T-helper 2 cell treated with Interferon-gamma antibody and Interleukin-4, amounts not matched to agents 5 μg/mL and 100 μg/mL, for 36 hours (primary cell): ENCODE measurements at regions not wholly inside any gene's neighbourhood (a gene's known extent, or its start where the extent isn't known, plus 50 kb on each side); places are given as distances from the start of the nearest gene placed in this dataset.
A peak's percentile ranks its signal among the peaks of the same experiment; 100 is the strongest.
"Not testable (repeated sequence)": the region's sequence is repeated elsewhere in the genome, so short reads cannot be mapped to it uniquely, and the experiment has no call there.

Source experiments
- DNase-seq: peaks from one replicate; pipeline ENCODE4 v3.0.0; 2021; ENCODE audit warnings: low spot score
- H3K27ac Mint-ChIP-seq: one replicate; pipeline ENCODE4 v1.8.0; 2021; ENCODE audit warnings: mild to moderate bottlenecking, mixed read lengths
- H3K27me3 Mint-ChIP-seq: one replicate; pipeline ENCODE4 v1.8.0; 2021; ENCODE audit warnings: low read depth, mixed read lengths
- H3K36me3 Mint-ChIP-seq: one replicate; pipeline ENCODE4 v1.8.0; 2021; ENCODE audit warnings: low read depth, mixed read lengths
- H3K4me1 Mint-ChIP-seq: one replicate; pipeline ENCODE4 v1.8.0; 2021; ENCODE audit warnings: low read depth, mixed read lengths
- H3K4me3 Mint-ChIP-seq: one replicate; pipeline ENCODE4 v1.8.0; 2022; ENCODE audit warnings: mild to moderate bottlenecking, moderate library complexity, mixed read lengths
- H3K9me3 Mint-ChIP-seq: one replicate; pipeline ENCODE4 v1.8.0; 2021; ENCODE audit warnings: mixed read lengths

- H3K36me3 Mint-ChIP-seq, DNase-seq, H3K4me3 Mint-ChIP-seq, H3K4me1 Mint-ChIP-seq, H3K27me3 Mint-ChIP-seq, H3K27ac Mint-ChIP-seq, H3K9me3 Mint-ChIP-seq: not testable (repeated sequence)
Measured at GRCh38 chr14:105740272-105740671, 213.9 kb downstream of the TMEM121 start.

- not testable (repeated sequence) for H3K27me3 Mint-ChIP-seq, DNase-seq, H3K4me3 Mint-ChIP-seq, H3K36me3 Mint-ChIP-seq, H3K4me1 Mint-ChIP-seq, H3K9me3 Mint-ChIP-seq, H3K27ac Mint-ChIP-seq
Measured at GRCh38 chr14:105740961-105741360, 214.6 kb downstream of the TMEM121 start.

- not testable (repeated sequence) for H3K36me3 Mint-ChIP-seq, H3K9me3 Mint-ChIP-seq, H3K27me3 Mint-ChIP-seq, H3K4me3 Mint-ChIP-seq, H3K4me1 Mint-ChIP-seq, DNase-seq
- peak overlapping the region; percentile 32 for H3K27ac Mint-ChIP-seq
Measured at GRCh38 chr14:105741707-105742530, 215.5 kb downstream of the TMEM121 start.

DNA sequence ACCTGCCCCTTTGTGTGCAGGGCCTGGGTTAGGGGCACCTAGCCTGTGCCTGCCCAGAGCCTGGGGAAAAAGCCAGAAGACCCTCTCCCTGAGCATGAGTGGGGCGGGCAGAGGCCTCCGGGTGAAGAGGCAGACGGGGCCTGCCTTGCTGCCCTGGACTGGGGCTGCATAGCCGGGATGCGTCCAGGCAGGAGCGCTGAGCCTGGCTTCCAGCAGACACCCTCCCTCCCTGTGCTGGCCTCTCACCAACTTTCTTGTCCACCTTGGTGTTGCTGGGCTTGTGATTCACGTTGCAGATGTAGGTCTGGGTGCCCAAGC is 216.1 kb downstream of the TMEM121 start:
- no peaks in the 10 kb centered on the region for H3K27me3 Mint-ChIP-seq
- H3K9me3 Mint-ChIP-seq, result no peaks in the 10 kb centered on the region
- no peaks in the 10 kb centered on the region for H3K4me1 Mint-ChIP-seq
- H3K36me3 Mint-ChIP-seq, result no peaks in the 10 kb centered on the region
- H3K4me3 Mint-ChIP-seq, result no peak overlapping the region
- H3K27ac Mint-ChIP-seq, result no peak overlapping the region
- DNase-seq, result no peak

GRCh38 chr14:105742904-105743701 is 216.7 kb downstream of the TMEM121 start:
- H3K36me3 Mint-ChIP-seq, H3K27me3 Mint-ChIP-seq, DNase-seq, H3K4me1 Mint-ChIP-seq, H3K27ac Mint-ChIP-seq, H3K9me3 Mint-ChIP-seq, H3K4me3 Mint-ChIP-seq: not testable (repeated sequence)

DNA sequence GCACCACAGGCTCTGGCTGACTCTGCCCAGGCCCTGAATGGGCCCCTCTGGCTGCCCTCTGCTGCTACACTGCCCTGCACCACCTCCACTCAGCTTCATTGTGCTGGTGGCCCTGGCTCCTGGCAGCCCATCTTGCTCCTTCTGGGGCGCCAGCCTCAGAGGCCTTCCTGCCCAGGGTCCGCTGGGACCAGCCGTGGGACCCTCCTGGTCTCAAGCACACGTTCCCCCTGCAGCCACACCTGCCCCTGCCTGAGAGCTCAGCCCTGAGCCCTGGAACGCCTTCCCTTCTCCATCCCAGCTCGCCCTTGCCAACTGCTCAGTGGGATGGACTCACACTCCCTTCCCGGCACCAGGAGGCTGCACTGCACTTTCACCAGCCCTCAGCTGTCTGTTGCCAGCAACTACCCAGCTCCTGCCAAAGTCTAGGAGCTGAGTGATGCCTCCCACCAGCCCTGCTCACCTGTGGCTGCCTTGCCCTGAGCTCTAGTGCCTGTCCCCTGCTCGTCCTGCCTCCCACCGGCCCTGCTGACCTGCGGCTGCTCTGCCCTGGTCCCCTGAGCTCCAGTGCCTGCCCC is 217.9 kb downstream of the TMEM121 start:
- not testable (repeated sequence) for H3K9me3 Mint-ChIP-seq, H3K36me3 Mint-ChIP-seq, H3K27ac Mint-ChIP-seq, H3K4me3 Mint-ChIP-seq, H3K27me3 Mint-ChIP-seq, H3K4me1 Mint-ChIP-seq, DNase-seq

- H3K27ac Mint-ChIP-seq, result no peak overlapping the region
- H3K4me1 Mint-ChIP-seq, result no peaks in the 10 kb centered on the region
- H3K27me3 Mint-ChIP-seq, result no peaks in the 10 kb centered on the region
- DNase-seq, result no peak
- no peak overlapping the region for H3K4me3 Mint-ChIP-seq
- H3K36me3 Mint-ChIP-seq, result no peaks in the 10 kb centered on the region
- H3K9me3 Mint-ChIP-seq, result no peaks in the 10 kb centered on the region
Measured at GRCh38 chr14:105745433-105746123, 219.2 kb downstream of the TMEM121 start.

DNA sequence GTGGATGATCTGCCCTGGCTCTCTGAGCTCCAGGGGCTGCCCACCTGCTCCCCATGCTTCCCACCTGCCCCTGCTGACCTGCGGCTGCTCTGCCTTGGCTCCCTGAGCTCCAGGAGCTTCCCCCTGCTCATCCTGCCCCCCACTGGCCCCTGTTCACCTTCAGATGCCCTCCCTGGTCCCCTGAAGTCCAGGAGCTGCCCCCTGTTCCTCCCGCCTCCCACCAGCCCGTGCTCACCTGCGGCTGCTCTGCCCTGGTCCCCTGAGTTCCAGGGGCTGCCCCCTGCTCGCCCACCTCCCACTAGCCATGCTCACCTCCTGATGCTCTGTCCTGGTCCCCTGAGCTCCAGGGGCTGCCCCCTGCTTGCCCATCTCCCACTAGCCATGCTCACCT is 219.7 kb downstream of the TMEM121 start:
- DNase-seq, result no peak
- Mint-ChIP-seq H3K27ac (no peak overlapping the region), H3K27me3 (no peaks in the 10 kb centered on the region), H3K4me3 (no peak overlapping the region), H3K36me3 (no peaks in the 10 kb centered on the region), H3K9me3 (no peaks in the 10 kb centered on the region), H3K4me1 (no peaks in the 10 kb centered on the region)

- H3K36me3 Mint-ChIP-seq, H3K4me3 Mint-ChIP-seq, H3K4me1 Mint-ChIP-seq, H3K27me3 Mint-ChIP-seq, H3K27ac Mint-ChIP-seq, H3K9me3 Mint-ChIP-seq, DNase-seq: not testable (repeated sequence)
Measured at GRCh38 chr14:105746800-105747502, 220.6 kb downstream of the TMEM121 start.

DNA sequence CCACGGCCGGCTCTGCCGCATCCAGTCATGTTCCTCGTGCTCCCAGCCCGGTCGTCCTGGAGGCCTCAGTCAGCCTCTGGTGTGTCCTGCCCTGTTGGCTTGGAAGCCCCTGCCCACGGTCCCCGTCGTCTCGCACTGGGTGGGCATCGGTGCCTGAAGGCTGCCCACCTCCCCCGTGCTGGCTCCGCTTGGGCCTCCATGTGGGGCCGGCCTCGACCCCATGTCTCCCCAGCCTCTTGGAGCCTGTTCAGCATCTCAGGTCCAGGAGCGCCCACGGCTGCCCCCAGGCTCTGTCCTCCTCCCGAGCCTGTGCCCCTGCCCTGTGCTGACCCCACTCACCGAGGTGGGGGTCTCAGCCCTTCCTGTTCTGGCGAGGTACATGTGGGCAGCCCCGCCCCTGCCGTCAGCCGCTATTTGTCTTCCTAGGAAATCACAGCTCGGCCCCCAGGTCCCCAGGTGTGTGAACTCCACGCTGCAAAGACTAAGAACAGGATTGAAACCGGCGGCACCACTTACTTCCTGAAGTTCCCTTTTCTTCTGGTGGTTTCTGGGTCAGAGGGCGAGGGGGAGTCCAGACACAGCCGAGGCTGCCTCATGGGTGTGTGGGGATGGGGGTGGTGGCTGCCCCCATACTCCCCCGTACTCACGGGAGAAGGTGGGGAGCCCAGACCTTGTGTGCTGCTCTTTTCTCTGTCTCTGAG is 221.3 kb downstream of the TMEM121 start:
- not testable (repeated sequence) for H3K36me3 Mint-ChIP-seq, H3K27me3 Mint-ChIP-seq

DNA sequence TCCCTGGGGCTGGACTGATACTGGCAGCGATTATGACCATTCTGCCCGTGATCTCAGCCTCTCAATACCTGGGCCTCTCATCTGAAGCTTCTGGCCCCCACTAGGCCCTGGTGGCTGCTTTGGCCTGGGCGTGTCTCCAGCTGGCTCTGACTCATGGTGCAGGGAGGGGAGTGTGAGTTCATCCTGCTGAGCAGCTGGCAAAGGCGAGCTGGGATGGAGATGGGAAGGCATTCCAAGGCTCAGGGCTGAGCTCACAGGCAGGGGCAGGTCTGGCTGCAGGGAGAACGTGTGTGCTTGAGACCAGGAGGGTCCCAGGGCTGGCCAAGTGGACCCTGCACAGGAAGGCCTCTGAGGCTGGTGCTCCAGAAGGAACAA is 221.8 kb downstream of the TMEM121 start:
- Mint-ChIP-seq H3K36me3 (no peaks in the 10 kb centered on the region), H3K27ac (no peak overlapping the region), H3K4me1 (no peaks in the 10 kb centered on the region), H3K9me3 (no peaks in the 10 kb centered on the region), H3K27me3 (no peaks in the 10 kb centered on the region), H3K4me3 (no peak overlapping the region)
- DNase-seq, result no peak

More for the DNA sequence above, 221.3 kb downstream of the TMEM121 start:
- H3K9me3 Mint-ChIP-seq, H3K4me1 Mint-ChIP-seq, DNase-seq, H3K4me3 Mint-ChIP-seq, H3K27ac Mint-ChIP-seq: not testable (repeated sequence)

GRCh38 chr14:105748710-105749109 is 222.3 kb downstream of the TMEM121 start:
- not testable (repeated sequence) for H3K9me3 Mint-ChIP-seq, H3K36me3 Mint-ChIP-seq, H3K27ac Mint-ChIP-seq, H3K4me1 Mint-ChIP-seq, H3K27me3 Mint-ChIP-seq, H3K4me3 Mint-ChIP-seq, DNase-seq

DNA sequence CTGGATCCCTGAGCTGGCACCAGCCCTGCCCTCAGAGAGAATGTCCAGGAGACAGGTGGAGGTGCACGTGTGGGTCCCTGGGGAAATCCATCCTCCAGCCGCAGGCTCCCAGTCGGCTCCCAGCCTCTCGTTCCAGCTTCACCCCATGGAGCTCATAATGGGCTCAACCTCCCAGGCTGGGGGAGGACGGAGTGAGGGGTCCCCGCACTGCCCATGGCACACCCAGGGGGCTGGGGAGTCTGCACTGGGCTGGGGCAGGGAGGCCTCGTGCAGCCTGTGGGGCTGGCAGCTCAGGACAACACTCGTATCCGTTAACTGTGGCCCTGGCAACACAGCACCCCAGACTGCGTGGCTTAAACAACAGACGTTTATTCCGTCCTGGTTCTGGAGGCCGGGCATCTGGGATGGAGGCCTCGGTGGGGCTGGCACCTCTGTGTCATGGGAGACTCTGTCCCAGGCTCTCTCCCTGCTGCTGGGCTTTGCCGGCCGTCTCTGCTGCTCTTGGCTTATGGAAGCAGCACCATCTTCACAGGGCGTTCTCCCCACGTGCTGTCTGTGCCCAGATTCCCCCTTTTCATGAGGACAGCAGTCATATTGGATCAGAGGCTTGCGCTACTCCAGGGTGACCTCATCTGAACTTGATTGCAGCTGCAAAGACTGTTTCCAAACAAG is 223.6 kb downstream of the TMEM121 start:
- not testable (repeated sequence) for DNase-seq, H3K36me3 Mint-ChIP-seq, H3K4me3 Mint-ChIP-seq, H3K9me3 Mint-ChIP-seq, H3K27ac Mint-ChIP-seq, H3K27me3 Mint-ChIP-seq, H3K4me1 Mint-ChIP-seq
